Peyer's patch (tissue), 4 donors: ENCODE measurements at regions not wholly inside any gene's neighbourhood (a gene's known extent, or its start where the extent isn't known, plus 50 kb on each side); places are given as distances from the start of the nearest gene placed in this dataset.

ENCODE experiments used
- POLR2A ChIP-seq, 2 donors: fragments of 450-650 bp; IDR thresholded peaks; one replicate each; pipeline ENCODE4 v1.5.1; 2017; ENCODE audit warnings: antibody characterized with exemption in 2 of 2, mild to moderate bottlenecking in 2 of 2, moderate library complexity in 2 of 2
- TF ChIP-seq, protein P1 (sequence below), 6 experiments: fragments of 450-650 bp in 4 of 6; fragments of 200-600 bp in 2 of 6; sonication (generic) in 1 of 6; IDR thresholded peaks; one replicate each; pipeline ENCODE4 v1.5.1; 2017 to 2019; ENCODE audit warnings: antibody characterized with exemption in 6 of 6, mild to moderate bottlenecking in 3 of 6, moderate library complexity in 1 of 6

DNA sequence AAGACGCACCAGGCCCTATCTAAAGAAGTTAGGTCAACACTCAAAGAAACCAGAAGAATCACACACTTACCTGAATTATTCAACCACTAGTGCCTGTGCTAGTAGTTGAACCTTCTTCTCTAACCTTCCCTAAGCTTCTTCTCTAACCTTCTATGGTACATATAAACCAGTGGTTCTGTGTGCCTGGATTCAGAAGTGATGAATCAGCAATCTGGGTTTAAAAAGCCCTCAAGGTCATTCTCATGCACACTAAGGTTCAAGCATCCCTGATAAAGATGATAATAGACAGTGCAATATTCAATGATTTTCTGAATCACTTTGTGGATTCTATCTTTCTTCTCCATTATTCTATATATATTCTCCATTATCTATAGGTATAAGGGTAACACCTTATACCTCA, 271.4 kb upstream of the TBX18 start:
- TF ChIP-seq, protein P1, sequence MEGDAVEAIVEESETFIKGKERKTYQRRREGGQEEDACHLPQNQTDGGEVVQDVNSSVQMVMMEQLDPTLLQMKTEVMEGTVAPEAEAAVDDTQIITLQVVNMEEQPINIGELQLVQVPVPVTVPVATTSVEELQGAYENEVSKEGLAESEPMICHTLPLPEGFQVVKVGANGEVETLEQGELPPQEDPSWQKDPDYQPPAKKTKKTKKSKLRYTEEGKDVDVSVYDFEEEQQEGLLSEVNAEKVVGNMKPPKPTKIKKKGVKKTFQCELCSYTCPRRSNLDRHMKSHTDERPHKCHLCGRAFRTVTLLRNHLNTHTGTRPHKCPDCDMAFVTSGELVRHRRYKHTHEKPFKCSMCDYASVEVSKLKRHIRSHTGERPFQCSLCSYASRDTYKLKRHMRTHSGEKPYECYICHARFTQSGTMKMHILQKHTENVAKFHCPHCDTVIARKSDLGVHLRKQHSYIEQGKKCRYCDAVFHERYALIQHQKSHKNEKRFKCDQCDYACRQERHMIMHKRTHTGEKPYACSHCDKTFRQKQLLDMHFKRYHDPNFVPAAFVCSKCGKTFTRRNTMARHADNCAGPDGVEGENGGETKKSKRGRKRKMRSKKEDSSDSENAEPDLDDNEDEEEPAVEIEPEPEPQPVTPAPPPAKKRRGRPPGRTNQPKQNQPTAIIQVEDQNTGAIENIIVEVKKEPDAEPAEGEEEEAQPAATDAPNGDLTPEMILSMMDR (IDR thresholded peaks at IDR 0.05) = no peak
- TF ChIP-seq POLR2A (IDR thresholded peaks at IDR 0.05) = no peak
